EL (cell line): ENCODE measurements at regions not wholly inside any gene's neighbourhood (a gene's known extent, or its start where the extent isn't known, plus 50 kb on each side); places are given as distances from the start of the nearest gene placed in this dataset.
"Not testable (repeated sequence)": the region's sequence is repeated elsewhere in the genome, so short reads cannot be mapped to it uniquely, and the experiment has no call there.

Experiments
- DNase-seq: peaks from one replicate; pipeline ENCODE4 v3.0.0-alpha.2; 2016

DNA sequence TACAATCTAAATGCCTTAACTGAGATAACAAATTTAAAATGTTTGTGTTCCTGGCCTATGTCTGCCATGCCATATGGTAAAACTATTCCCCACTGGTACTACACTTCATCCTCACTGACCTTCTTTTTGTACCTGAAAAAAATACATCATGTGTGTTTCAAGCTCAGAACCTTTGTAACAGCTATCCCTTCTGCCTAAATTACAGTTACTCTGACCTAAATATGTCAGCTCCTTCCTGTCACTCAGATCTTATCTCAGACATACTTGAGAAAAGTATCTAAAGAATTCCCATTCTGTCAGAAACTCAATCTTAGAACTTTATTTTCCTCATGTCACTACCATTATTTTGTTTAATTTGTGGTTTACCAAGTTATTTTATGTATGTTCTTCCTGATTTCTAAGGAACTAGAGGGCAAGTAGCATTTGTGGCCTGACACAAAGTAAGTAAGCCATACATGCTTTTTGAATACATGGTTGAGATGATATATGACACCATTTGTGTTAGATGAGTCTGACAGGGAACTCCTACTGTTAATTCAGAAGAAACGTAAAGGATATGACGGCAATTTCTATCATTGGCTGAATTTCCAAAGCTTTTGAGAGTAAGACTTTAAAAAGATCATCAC lies 456.5 kb upstream of the NDST3 start:
- no peak for DNase-seq

GRCh38 chr4:117588771-117589170 lies 445.5 kb upstream of the NDST3 start:
- no peak for DNase-seq

DNA sequence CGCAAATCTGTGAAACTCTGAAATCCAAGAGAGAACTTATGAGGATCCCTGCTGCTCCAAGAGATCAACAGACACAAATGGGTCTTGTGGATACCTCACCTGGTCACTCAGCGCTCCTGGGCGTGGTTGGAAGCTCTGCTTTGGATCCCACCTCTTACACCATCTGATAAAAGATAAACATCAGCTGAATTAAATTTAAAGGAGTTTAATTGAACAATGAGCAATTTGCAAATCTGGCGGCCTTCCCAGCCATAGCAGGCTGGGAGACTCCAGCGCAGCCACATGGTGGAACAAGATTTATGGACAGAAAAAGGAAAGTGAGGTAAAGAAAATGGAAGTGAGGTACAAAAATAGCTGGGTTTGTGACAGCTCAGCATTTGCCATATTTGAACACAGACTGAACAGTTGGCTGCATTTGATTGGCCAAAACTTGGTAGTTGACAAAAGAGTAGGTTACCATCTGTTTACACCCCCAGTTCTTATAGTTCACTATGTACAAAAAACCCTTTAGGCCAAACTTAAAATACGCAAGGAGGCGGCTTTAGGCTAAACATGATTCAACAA lies 437.3 kb upstream of the NDST3 start:
- no peak for DNase-seq

DNA sequence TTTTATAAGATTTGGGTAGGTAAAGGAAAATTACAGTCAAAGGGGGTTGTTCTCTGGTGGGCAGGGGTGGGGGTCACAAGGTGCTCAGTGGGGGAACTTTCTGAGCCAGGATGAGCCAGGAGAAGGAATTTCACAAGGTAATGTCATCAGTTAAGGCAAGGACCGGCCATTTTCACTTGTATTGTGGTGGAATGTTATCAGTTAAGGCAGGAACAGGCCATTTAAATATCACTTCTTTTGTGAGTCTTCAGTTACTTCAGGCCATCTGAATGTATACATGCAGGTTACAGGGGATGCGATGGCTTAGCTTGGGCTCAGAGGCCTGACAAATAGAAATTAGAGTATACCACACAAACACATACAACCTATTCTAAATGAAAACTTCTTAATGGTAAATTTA lies 434.9 kb upstream of the NDST3 start:
- not testable (repeated sequence) for DNase-seq

DNA sequence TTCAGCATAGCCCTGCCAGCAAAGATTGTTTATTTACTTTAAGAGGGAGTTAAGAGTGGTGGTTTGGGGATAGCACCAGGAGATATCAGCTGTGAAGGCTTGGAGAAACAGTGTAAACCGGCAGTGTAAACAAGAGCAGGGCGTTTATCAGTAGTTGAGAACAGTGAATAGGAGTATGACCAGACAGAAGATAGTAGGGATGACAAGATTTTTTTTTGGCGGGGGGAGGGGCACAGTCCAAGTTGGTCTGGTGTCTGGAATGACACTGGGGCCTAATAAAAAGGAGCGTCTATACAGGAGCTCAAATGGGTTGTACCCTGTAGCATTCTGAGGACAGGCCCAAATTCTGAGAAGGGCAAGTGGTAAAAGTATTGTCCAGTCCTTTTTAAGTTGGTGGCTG lies 433.4 kb upstream of the NDST3 start:
- DNase-seq, result not testable (repeated sequence)

- DNase-seq, result no peak
Observed at GRCh38 chr4:117610706-117611308, 423.5 kb upstream of the NDST3 start.

- no peak for DNase-seq
Observed at GRCh38 chr4:117621673-117622072, 412.6 kb upstream of the NDST3 start.

- no peak for DNase-seq
Observed at GRCh38 chr4:117623326-117623725, 411.0 kb upstream of the NDST3 start.

DNA sequence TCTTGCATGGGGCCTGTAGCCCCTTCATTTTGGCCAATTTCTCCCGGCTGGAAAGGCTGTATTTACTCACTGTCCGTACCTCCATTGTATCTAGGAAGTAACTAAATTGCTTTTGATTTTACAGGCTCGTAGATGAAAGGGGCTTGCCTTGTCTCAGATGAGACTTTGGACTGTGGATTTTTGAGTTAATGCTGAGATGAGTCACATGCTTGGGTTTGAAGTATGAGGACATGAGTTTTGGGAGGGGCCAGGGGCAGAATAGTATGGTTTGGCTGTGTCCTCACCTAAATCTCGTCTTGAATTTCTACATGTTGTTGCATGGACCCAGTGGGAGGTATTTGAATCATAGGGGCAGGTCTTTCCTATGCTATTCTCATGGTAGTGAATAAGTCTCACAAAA lies 407.6 kb upstream of the NDST3 start:
- no peak for DNase-seq

DNA sequence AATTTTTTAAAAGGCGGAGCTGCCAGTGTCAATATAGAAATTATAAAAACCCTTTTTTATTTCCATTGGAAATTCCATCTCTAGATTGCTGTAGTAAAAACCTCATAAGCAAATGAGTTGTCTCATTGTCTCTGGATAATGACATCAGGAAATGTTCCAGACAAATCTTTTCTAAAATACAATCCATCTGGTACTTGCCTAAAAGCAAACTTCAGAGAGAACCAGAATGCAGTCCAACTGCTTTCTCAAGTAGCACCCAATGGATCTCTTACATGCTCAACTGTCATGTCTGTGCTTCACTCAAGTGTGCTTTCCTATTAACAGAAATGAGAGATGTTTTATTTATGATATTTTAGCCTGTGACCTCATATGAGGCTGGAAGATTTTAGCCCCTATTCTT lies 399.6 kb upstream of the NDST3 start:
- DNase-seq, result no peak

- DNase-seq, result no peak
Observed at GRCh38 chr4:117637347-117637746, 396.9 kb upstream of the NDST3 start.

- no peak for DNase-seq
Observed at GRCh38 chr4:117640836-117641235, 393.4 kb upstream of the NDST3 start.

GRCh38 chr4:117641519-117641918 lies 392.8 kb upstream of the NDST3 start:
- DNase-seq, result no peak

DNA sequence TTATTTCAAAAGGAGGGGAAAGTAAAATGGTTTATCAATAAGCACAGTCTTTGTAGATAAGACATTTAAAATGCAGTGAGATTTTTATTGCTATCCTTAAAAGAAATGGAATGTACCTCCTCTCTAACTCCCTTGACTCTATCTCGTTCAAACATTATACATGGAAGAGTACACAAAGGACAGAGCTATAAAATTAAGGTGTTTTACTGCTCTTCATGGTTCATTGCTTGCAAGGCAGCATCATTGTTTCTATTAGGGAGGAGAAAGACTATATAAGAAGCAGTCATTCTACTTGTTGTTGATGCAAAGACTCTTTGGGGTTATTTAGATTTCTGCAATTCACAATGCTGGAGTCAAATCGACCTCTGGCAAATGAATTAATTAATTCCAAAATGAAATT lies 380.2 kb upstream of the NDST3 start:
- DNase-seq, result no peak

GRCh38 chr4:117660668-117661067 lies 373.6 kb upstream of the NDST3 start:
- no peak for DNase-seq

GRCh38 chr4:117661091-117662072 lies 372.9 kb upstream of the NDST3 start:
- DNase-seq, result no peak

DNA sequence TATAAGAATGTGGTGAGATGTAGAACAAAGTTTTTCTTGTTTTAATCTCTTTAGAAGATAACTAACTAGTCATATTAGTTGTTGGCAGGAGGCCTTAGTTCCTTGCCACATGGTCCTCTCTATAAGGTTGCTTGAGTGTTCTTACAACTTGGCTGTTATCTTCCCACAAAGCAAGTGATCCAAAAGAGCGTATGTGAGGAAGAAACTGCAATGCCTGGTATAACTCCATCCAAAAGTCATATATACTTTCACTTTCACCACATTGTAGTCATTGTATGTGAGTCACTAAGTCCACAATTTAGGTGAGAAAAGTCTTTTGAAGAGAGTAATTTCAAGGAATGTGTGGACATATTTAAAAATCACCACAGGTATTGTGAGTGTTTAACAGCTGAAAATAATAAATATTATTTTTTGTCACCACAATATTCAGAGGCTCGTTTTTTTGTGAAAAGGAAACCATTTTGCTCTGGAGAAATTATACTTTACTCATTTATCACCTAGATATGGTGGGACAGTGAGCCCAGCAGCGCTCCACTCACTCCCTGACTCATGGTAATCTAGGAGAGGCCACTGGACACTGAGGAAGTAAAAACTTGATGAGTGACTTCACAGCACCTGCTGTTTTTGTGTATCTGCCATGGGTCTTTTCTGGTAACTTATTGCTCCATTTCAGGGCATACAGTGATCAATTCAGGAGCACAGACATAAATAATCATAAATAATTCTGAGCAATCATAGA lies 369.4 kb upstream of the NDST3 start:
- no peak for DNase-seq

GRCh38 chr4:117676153-117676552 lies 358.1 kb upstream of the NDST3 start:
- DNase-seq, result no peak

GRCh38 chr4:117678861-117679260 lies 355.4 kb upstream of the NDST3 start:
- DNase-seq, result no peak

DNA sequence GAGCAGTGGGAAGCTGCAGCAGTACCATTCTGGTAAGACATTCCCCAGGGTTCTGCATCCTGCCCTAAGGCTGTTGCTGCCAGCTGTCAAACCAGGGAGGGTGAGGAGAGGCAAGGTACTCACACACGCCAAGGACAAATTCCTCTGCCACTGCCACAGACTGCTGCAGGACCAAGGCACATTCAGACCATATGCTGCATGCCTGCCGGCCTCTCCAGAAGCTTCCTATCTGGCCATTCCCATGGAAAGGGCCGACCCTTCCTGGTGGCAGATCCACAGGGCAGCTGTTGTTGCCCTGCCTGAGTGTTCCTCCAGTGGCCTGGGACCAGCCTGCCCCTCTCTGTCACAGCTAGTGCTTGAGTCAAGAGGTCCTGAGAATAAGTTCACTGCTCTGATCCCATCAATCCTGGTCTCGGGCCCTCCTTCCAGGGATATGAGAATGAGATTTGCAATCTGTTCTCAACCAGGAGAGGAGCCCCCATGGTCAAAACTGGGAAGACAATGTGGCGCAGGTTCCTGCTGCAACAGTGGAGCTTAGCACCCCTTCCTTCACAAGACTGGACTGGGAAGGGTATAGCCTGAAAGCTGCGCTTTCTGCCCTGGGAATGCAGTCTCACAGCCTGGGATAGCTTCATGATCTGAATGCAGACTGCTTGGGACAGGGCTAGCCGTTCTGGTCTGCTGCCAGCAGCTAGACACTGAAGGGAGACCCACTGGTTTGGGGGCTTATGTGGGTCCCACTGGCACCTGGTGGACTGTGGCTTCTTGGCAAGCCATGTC lies 342.5 kb upstream of the NDST3 start:
- no peak for DNase-seq

DNA sequence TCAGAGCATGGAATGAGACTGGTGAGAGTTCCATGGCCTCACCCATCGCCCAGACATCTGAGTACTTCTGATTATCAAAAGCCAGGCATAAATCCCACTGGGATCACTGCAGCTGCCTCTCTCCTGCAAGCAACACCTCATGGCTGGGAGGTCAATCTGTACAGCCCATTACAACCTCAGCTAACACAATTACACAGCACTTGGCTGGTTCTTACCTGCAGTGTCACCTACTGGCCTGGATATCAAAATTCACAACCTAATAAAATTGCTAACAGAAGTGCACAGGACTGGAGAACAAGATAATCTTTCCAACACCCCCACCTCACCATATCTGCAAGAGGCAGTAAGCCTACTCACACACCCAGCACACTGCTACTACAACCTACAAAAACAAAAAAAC lies 341.7 kb upstream of the NDST3 start:
- DNase-seq, result no peak

GRCh38 chr4:117699595-117699994 lies 334.7 kb upstream of the NDST3 start:
- DNase-seq, result no peak
